GM19035 (cell line): ENCODE measurements at regions not wholly inside any gene's neighbourhood (a gene's known extent, or its start where the extent isn't known, plus 50 kb on each side); places are given as distances from the start of the nearest gene placed in this dataset.
"Not testable (repeated sequence)": the region's sequence is repeated elsewhere in the genome, so short reads cannot be mapped to it uniquely, and the experiment has no call there.

Source experiments
- ATAC-seq: cut with Tn5 transposase; IDR thresholded peaks from one replicate; pipeline ENCODE4 v1.9.1; 2021; ENCODE audit not compliant: unreplicated experiment

DNA sequence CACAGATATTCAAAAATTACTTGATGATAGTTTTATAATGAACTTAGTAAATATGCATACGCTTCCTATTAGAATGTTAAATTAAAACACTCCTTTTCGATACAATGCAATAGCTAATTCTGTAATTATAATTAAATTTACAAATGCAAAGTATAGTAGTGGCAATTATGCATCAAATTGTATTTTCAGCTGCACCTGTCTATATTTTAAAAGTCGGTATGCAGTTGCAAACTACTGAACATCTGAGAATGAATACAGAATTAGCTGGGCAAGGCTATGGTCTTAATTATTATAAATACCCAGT lies 110.4 kb upstream of the ARHGAP42 start:
- no peak for ATAC-seq

DNA sequence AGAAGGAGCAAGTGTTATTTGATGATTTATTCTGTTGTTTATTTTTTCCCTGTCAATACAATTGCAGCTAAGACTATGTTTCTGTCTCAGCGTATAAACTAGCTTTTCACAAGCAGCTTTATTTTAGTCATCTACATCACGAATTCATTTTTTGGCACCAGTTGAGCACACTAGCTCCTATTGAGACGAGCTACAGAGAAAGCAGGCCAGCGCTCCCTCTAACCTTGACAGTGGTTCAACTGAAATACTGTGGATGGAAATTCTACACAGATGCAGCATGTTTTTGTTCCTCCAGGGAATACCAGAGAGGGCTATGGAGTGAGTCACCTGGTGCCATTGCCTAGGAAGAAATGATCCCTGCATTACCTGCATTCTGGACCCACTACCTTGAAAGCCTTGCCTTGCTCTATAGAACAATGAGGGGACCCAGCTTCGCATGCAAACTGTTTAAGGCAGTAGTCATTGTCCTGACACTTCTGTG lies 108.2 kb upstream of the ARHGAP42 start:
- ATAC-seq: no peak

DNA sequence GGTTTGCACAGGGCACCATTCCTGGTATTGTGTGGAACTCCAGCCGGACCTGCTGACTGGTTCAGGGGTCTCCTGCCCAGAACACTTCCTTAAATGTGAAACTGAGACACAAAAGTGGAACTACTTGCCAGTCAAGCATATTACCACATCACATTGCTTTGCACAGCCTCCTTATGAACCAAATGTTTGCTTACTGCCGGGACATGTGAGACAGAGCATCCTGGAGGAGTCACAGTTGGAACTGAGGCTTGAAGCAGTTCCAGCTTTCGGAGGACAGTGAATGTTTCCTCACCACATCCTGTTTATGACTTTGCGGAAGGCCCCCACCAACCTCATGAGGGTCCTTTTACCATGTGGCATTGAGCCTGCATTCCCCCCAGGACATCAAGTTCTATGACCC lies 105.8 kb upstream of the ARHGAP42 start:
- no peak for ATAC-seq

DNA sequence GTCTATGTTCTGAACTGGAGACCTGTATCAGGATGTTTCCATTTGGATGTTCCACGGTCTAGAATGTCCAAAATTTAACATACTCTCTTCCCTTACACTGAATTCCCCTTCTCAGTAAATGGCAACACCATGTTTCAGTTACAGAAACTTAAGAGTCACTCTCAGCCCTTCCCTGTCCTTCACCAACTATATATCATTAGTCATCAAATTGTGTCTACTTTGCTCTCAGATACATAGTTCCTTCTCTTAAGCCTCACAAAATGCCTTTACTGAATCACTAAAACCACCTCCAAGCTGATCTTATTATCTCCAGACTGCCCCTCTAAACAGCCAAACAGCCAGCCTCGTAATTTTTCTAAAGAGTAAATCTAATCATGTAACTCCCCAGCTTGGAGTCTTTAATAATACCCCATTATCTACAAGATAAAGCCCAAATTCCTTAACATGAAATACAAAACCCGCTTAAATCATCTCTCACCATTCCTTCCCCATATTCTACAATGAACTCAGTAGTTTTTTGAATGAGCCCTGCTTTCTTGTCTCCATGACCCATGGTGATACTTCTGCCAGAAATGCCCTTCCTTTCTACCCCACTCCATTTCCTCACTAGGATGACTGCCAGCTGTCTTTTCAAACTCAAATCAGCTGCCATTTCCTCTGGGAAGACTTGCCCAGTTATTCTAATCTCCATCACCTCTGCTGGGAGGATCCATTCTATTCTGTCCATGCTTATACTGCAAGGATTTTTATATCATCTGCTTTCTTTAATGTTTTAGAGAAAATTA lies 102.7 kb upstream of the ARHGAP42 start:
- no peak for ATAC-seq

DNA sequence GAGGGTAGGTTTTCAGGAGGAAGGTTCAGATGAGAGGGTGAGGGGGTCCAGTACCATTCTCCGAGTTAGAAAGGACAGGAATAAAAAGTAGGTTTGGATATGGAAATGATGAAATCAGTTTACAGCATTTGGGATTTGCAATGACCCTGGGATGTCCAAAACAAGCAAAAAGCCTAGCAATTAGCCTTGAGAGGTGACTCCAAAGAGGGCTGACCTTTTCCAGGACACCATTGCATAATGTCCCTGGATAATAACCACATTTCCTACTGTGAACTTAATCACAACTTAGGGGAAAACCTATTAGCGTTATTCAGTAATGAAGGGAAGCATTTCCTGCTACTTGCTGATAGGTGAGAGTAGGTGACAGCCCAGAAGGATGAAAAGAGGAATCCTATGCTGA lies 101.4 kb upstream of the ARHGAP42 start:
- ATAC-seq: no peak

DNA sequence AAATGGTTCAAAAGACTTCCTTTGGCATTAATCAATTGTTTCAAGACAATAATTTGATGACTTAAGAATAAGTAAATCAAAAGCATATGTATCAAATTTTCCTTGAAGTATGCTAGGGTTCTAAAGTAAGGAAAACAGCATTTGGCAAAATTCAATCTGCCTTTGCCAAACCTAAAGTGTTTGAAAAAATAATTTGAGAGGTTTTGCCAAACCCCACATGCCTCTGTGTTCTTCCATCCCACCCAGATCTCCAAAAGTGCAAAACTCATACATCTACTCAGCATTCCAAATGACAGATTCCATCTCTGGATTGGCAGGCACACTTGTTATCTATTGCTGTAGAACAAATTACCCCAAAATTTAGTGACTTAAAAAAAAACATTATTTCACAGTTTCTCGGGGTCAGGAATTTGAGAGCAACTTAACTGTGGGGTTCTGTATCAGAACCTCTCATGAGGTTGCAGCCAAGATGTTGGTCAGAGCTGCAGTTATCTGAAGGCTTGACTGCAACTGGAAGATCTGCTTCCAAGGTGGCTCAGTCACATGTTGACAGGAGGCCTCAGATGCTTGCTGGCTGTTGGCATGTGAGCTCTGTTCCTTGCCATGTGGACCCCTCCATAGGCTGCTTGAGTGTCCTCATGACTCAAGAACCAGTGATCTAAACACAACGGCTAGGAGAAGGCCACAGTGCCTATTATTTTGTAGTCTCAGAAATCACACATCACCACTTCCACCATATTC lies 100.6 kb upstream of the ARHGAP42 start:
- no peak for ATAC-seq

DNA sequence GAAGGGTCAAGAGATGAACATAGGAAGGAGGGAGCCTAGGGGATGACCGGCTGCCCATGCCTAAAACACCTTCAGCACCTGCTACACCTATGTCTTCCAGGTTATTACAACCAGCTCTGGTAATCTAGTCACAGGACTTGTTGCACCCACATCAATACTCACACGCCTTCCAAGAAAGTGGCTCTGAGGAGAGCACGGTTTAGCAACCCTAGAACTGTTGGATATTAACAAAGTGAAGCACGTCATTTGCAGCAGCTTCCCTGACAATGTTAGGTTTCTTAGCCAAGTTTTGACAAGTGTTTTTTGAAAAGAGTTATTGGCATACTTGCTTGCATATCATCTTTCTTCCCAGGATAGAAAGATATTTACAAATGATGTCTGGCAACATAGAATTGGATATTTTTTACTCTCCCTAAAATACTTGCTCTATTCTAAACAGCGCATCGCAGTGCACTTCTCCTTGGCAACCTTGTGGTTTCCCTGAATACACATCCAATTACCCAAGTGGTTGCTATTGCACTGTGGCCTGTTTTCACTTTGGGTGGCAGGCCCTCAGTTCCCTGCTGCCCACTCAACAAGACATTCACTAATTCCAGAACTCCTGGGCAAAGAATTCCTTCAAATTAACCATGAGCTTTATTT lies 94.3 kb upstream of the ARHGAP42 start:
- ATAC-seq: no peak

DNA sequence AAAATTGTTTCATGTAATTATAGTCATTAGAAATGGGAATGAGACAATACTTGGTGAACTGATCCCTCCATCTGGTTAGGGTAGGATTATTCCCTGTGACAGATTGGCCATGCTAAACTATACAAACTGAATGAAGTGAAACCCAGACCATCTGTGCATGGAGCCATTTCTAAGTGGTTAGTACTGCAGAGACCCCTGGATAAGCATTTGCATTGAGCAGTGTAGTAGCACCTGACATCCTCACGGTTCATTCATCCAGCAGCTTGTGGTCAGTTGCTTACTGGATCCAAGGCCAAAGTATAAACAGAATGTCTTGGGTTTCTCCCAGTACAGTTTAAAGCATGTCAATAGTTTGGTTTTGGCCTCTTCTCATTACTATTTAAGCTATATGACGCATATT lies 93.8 kb upstream of the ARHGAP42 start:
- no peak for ATAC-seq

DNA sequence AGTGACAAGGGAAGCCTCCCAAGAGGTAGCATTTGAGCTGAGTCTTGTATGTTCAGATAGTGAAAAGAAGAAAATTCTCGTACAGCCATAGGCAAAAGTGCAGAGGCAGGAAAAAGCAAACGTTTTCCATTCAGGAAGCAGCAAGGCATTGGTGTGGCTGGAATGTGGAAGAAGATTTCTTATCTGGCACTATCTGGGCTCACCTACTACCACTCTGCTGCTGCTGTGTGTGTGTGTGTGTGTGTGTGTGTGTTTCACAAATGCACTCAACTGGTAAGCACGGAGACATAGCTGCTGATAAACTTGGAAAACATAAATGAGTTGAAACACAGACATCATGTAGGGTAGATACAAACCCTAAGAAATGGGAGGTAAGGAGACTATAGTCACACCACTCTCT lies 92.8 kb upstream of the ARHGAP42 start:
- no peak for ATAC-seq

DNA sequence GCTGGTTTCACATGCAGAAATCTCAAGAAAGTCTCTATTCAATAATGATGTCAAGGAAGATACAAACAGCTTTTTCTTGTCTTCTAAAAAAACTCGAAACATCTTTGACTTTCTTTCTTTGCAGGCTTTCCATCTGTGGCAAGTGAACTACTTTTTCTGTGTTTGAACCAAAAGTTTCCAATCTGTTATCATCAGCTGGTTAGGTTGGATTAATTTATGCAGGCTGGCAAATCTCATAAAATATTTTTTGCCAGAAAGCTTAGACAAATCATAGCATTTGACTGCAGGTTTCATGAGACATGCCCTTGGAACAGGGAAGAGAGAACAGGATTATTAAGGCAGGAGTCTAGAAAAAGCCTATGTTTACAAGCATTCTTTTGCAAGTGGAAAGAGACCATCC lies 86.1 kb upstream of the ARHGAP42 start:
- ATAC-seq: no peak

DNA sequence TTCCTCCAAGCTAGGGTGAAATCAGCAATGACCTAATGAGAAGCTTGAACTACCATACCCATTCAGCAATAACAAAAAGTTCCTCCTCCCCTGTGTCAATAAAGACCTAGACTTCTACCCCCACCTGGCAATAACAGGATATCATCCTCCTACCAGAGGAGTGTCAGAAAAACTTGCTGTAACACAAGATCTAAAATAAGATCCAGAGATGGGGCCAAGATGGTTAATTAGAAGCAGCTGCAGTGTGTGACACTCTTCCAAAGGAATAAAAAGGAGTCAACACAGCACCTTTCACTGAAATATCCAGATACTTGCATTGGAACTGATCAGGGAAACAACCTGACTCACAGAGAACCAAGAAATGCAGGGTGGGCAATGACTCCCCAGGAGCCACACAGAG lies 84.4 kb upstream of the ARHGAP42 start:
- no peak for ATAC-seq

DNA sequence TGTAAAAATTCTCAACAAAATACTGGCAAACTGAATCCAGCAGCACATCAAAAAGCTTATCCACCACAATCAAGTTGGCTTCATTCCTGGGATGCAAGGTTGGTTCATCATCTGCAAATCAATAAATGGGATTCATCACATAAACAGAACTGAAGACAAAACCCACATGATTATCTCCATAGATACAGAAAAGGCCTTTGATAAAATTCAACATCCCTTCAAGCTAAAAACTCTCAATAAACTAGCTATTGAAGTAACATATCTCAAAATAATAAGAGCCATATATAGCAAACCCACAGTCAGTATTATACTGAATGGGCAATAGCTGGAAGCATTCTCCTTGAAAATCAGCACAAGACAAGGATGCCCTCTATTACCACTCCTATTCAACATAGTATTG lies 79.3 kb upstream of the ARHGAP42 start:
- ATAC-seq: not testable (repeated sequence)

DNA sequence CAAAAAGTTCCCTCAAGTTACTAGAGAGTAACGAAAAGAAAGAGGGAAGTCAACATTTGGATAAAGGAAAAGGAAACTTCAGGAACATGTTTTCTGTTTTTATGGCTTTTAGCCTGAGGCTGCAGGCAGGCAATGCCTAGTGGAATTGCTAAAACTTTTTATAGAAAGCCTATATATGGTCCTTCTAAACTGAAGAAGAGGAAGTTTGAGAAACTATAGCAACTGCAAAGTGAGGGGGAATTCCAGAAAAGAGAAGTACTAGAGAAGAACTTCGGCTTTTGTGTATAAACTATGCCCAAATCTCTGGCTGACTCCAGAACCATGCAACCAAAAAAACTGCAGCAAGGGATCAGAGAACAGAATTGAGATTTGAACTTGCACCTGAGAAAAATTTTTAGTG lies 74.3 kb upstream of the ARHGAP42 start:
- ATAC-seq: peak; percentile 95

DNA sequence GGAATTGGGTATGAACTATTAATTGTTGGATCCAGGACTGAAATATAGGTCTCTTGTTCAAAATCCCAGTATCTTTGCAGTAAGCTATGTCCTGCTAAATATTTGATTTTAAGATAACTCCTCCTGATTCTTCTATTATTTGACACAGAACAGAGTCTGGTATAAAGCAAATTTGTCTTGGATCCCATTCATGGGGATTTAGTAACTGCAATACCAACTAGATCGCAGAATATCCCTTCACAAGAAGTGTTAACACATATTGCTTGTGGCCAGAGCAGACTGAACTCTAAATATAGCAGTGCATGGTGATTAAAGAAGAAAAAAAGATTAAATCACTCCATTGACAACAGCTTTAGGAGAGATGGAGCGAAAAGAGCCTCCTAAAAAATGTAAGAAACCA lies 68.2 kb upstream of the ARHGAP42 start:
- no peak for ATAC-seq

DNA sequence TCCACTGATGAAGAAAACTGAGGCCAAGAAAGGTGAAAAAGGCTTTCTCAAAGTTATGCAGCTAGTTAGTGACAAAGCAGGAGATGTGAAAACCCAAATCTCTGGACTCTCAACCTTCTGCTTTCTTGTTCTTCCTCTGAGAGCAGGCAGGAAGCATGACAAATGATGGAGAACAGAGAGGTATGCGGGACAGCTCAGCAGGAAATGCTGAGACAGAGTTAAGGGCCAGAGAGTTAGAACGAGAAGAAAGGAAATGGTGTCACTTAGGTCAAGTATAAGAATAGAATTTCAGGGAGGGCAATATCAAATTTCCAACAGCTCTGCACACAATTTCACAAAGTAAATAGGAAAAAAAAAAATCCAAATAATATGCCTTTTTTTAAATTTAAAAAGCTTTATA lies 67.6 kb upstream of the ARHGAP42 start:
- ATAC-seq: no peak

DNA sequence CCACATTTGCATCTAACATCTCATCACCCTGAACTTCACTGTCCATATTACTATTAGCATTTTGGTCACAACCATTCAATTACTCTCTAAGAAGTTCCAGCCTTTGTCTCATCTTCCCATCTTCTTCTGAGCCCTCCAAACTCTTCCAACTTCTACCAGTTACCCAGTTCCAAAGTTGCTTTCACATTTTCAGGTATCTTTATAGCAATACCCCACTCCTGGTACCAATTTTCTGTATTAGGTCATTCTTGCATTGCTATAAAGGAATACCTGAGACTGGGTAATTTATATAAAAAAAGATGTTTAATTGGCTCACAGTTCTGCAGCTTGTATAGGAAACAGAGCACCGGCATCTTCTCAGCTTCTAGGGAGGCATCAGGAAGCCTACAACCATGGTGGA lies 64.7 kb upstream of the ARHGAP42 start:
- no peak for ATAC-seq

DNA sequence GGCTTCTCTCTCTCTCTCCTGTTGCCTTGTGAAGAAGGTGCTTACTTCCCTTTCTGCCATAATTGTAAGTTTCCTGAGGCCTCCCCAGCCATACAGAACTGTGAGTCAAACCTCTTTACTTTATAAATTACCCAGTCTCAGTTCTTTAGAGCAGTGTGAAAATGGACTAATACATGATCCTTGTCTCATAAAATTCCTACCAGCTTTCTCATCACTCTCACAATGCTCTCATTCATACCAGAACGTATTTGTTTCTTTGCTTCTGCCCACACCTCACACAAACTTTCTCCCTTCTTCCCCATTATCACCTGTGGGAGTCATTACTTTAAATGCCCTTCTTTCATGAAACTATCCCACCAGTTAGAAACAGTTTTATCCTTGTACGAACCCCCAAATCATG lies 62.7 kb upstream of the ARHGAP42 start:
- no peak for ATAC-seq

DNA sequence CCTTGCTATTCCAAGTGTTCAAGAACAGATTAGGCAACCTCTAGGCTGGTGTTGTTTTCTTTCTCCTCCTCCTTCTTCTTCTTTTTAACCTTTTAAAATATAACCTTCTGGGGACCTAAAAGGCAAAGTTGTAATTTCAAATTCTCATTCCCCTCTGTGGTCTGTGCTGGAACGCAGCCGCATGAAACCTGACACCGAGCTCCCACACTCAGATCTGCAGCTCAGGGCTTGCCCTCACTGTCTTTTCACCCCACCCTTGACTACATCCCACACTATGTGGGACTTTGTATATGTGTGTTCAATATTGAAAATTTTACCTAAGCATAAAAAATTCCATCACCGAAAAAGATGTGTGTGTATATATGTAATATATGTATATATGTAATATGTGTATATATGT lies 62.0 kb upstream of the ARHGAP42 start:
- ATAC-seq: no peak

DNA sequence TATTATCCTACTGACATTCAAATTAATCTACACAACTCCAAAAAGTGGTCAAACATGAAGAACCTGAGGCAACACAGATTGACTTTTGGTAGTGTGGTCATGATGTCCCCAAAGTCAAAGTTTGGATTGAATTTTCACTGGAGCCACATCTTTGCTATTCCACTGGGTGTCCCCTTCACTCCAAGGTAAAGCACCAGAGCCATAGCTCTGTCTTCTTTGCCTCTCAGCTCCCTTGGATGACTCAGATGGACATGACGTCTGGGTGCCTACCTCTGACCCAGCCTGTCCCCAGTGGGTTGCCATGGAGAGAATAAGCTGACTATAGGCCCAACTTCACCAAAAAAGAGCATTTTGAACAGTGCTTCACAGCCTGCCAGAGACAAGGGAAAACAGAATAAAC lies 57.4 kb upstream of the ARHGAP42 start:
- no peak for ATAC-seq

DNA sequence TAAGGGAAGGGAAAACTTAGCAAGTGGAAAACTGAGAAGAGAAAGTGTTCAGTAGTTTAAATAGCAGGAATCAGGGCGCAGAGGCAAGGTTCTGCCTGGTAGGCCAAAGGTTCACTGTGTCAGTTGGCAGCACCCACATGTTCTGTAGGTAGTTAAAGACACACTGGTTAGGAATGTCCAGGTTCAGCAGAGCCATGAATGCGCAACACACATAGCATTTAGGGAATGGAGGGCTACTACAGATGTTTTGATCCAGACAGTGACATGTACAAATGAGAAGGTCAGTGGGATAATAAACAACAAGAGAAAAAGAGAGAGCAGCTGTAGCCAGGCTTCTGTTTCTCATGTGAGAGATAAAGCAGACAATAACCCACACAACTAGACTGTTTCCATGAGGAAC lies 56.2 kb upstream of the ARHGAP42 start:
- ATAC-seq: no peak

DNA sequence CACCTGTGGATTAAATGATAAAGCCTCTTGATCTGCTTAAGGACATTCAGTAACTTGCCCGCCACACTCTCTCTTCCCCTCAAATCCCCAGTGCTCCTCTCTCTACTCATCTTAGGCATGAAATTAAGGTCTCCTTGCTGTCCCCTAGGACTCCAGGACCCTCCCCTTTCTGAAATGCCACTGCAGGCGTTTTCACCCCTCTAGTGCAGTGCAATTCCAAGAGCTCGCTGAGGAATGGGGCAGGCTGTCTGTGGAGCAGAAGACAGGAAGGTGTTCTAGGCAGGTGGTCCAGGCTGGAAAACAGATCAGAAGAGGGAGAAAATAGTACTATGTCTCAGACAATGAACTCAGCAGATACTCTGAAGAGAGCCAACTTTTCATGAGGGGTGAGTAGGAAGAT lies 55.8 kb upstream of the ARHGAP42 start:
- ATAC-seq: no peak

DNA sequence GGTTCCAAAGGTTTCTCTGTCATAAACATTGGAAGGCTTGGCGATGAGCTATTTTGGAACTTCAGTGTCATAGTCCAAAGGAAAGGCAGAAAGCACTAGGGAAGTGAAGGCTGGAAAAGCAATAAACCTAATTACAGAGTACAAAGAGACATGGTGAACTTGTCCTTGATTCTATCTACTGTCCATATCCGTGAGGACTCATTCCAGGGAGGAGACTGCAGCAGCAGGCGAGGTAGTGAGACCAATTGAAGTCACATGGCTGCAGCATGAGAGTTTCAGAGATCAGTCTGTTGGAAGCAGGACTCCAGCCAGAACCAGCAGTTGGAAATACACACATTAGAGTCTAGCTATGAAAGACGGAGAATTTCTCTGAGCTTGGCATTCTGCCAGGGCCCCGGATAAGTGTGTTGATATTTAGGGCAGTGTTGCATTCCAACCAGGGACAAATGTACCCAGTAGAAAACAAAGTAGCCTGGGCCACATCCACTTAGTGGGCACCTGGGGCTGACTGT lies 54.1 kb upstream of the ARHGAP42 start:
- ATAC-seq: no peak
